NAMALWA (cell line): ENCODE measurements at regions not wholly inside any gene's neighbourhood (a gene's known extent, or its start where the extent isn't known, plus 50 kb on each side); places are given as distances from the start of the nearest gene placed in this dataset.
A peak's percentile ranks its signal among the peaks of the same experiment; 100 is the strongest.

Experiments used
- DNase-seq: peaks from one replicate; pipeline ENCODE4 v3.0.0-alpha.2; 2015; ENCODE audit warnings: low spot score

DNA sequence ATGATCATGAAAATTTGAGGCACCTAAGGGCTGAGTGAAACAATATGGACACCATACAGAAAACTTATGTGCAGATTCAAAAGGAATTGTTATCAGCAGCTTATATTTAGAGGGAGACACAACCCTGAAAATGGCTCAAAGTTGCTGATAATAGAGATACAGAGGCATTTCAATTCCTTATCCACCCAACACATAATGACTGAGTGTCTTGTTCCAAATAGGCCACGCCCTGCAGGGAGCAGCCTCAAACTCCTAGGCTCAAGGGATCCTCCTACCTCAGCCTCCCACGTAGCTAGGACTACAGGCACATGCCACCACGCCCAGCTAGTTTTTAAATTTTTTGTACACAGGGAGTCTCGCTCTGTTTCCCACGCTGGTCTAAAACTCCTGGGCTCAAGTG lies 79.0 kb downstream of the LBH start:
- DNase-seq = no peak

DNA sequence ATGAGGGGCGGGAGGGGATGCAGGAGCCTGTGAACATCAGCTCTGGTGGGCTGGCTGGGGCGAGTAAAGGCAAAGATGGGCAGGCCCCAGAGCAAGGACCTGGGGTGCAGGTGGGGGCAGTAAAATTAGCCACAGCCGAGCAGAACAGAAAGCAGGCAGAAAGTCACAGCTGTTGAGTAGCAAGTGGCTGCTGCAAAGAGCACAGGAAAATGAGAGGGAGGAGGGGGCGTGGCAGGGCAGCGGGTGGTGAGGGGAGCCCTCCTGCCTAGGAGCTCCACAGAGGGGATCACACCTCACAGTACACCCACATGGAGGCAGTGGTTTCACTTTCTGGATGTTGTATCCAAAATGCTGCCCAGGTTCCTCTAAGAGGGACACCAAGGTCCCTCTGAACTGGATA lies 79.6 kb downstream of the LBH start:
- peak; percentile 60 for DNase-seq

DNA sequence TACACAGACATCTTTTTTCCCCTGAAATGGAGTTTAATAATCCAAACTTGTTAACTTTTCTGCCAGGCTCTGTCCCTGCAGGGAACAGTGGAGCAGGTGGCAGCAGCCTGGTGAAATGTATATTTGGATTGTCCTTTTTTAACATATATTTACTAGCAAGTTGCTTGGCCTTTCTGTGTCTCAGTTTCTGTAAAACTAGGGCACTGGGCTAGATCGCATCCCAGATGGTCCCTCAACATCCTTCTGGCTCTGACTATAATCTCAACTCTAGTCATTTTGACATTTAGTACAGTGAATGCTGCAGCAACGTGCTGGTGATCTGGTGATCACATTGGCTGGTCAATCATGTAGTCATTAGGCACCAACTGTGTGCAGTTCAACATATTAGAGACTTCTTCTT lies 80.4 kb downstream of the LBH start:
- no peak for DNase-seq

DNA sequence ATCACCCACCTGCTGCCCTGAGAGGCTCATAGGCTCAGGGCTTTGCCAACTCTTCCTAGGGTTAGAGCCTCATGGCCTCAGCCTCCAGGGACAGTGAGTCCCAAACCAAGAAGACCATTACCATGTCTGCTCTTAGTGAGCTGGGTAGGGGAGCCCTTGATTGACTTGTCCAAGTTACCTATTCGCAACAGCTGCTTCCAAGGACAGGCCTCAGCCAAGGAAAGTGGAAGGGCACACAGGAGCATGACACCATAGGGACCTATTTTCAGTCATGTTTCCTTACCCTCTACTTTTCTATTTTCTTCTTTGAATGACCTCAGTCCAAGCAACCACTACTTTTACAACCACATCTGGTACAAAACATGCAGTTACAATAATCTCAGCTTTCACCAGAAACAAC lies 81.6 kb downstream of the LBH start:
- no peak for DNase-seq

DNA sequence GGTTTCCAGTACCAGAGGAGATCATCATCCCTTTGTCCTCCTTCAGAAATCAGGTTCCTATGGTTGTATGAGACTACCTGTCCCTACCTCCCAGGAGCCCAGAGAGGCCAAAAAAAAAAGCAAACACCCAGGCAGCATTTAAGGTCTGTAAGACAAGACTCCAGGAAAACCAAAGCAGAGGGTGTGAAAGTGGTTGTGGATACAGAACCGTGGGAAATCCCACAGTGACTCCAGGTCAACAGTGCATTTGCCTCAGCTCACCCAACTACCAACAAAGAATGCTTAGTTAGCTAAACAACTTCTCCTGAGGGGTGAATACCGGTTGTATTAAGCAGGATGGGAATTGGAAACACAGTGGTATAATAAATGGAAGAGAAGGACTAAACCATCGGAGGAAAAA lies 83.6 kb downstream of the LBH start:
- no peak for DNase-seq

DNA sequence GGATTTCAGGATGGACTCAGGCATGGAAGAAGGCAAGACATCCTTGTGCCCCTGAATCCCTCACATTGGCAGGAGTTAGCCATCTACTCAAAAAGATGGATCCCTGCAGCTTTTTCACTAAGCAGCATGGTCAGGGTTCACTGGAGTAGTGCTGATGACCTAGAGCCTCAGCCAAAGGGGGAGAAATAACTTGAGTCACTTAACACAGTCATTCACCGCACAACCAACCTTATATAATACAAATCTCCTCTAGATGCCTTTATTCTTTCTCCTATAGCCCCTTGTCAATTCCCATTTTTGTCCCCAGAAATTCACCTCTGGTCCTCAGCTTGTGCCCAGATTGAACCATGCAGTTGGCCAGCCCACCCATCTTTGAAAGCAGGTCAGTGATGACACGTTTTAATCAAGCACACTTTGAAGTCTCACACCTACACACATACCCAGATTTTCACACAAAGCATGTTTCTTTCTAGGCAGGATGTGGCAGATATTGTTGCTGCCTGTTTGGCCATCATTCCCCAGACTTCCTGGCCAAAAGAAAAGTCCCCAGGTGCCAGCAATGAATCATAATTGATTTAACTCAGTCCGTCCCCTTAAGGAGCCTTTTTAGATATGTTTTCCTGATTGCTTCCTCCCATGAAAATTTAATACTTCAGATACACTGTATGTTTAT lies 84.2 kb downstream of the LBH start:
- no peak for DNase-seq

DNA sequence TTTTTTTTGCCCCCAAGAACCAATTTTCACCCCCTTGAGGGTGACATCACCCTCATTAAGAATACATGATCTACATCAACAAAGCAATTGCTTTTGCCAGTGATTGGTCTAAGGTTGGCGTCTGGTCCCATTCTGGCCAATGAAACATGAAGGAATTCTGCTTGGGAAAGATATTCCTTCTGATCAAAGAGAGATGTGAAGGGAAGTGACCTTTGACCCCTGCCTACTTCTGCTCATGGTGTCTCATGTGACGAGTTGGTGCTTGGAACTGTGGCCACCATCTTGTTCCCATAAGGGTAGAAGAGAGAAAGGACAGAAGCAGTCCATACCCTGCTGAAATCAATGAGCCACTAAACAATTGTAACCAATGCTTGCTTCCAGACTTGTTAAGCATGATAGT lies 85.1 kb downstream of the LBH start:
- no peak for DNase-seq

DNA sequence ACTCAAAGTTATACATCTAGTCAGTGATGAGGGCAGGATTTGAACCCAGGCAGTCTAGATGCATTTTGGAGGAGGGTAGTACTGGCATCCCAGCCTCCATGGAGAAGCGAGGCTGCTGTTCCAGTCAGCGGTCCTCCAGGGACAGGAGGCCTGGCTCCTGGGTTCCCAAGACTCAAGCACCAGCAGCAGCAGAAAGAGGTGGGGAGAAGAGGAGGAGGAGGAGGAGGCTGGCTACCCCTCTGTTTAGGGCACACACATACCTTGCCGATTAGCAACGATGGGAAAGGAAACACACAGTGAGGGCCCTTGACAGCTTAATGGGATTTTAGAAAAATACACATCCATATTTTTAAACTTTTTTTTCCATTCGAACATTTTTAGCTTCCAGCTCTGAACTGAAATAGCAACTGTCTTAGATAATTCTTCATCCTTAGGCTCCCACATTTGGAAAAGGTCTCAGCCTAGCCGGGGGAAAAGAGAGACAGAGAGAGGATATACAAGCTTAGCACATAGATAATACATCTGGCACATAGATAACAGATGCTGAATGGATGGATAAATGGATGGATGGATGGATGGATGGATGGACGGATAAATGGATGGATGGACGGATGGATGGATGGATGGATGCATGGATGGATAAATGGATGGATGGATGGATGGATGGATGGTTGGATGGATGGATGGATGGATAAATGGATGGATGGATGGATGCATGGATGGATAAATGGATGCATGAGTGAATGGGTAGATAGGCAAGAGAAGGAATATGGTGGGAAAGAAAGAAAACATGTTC lies 87.9 kb downstream of the LBH start:
- DNase-seq = no peak

DNA sequence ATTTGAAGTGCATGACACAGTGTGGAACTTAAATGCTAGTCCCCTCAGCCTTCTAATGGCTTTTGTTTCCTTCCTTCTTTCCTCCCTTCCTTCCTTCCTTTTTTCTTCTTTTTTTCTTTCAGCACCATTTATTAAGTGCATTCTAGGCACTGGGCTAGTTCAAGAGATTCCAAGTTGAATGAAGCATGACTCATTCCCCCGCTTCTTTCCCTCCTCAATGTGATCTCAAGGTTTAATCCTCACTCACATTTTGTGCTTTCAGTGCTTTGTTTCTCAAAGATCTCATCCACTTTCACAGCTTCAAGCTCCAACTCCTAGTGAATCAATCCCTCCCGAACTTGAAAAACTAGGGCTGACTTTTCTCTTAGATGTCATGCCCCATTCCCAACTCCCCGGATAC lies 90.1 kb downstream of the LBH start:
- no peak for DNase-seq

DNA sequence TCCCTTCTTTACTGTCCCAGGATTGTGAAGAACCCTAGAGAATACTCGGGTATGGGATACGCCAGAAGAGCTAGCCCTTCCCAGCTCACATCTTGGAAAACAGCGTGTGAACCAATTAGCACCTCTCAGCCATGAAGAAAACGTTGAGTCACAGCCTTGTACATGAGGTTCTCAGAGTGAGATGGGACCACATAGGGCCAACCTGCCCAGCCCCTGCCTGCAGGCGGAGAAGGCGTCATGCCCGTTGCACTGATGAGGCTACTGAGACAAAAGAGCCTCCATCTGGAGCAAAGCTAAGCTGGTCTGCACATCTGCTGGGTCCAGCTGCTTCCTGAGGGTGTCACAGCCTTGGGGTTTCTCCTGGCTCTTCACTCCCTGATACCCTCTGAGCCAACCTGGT lies 92.2 kb downstream of the LBH start:
- no peak for DNase-seq

DNA sequence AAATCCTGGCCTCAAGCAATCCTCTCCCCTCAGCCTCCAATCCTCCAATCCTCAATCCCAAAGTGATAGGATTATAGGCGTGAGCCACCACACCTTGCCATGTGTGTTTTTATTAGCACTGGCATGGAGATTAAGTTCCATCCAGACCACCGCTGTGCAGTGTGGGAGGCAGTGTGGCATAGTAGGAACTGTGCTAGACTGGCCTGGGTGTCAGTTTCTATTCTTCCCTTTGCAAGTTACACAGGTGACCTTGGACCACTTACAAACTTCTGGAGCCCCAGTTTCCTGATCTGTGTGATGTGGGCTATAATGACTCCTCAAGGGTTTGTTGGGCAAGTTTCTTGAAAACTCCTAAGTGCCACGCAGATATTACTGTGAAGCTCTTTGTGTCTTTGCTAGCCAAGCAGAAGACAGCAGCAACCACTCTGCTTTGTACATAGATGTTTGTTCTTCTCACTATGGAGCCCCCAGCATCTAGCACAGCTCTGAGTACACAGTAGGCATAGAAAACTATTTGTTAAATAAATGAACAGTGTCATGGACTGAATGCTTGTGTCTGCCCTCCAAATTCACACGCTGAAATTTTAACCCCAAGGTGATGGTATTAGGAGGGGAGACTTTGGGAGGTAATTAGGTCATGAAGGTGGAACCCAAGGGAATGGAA lies 93.0 kb downstream of the LBH start:
- no peak for DNase-seq

DNA sequence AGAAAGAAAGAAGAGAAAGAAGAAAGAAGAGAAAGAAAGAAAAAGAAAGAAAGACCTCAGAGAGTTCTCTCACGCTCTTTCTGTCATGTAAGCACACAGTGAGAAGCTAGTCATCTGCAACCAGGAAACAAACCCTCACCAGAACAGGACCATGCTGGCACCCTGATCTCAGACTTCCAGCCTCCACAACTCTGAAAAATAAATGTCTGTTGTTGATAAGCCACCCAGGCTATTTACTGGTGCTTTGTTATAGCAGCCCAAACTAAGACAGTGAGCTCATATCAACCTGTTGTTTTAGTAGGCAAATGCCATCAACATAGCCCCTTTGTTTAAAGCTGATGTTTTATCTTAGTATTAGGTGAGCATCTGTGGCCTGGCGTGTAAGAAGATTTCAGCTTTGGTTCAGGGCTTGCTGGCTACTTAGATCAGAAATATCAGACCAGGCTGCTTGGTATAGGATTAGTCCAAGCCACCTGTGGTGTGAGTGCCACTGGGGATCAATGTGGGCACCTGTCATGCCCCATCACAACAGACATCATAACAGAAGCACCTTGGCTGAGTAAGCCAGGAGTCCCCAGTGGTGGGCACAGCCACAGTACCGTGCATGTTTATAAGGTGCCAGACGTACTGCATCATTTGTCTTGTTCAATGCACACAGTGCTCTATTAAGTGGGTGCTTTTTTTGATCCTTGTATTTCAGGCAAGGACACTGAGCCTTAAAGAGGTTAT lies 94.4 kb downstream of the LBH start:
- no peak for DNase-seq

DNA sequence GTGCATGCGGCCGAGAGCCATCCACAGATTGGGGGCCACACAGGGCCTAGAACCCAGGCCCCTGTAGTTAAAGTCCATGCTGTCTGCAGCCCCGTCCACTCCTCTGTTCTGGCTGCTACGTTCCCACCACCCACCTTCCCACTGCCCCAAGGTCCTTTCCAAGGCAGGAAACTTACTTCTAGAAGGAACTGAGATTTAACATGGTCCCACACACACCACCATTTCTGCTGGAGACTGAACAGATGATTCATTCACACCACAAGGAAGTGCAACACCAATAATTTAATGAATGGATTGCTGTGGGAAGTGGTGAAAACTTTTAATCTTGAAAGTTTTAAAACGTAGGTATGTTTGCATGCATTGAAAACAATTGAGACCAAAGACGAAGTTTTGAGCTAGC lies 95.2 kb downstream of the LBH start:
- DNase-seq = no peak

DNA sequence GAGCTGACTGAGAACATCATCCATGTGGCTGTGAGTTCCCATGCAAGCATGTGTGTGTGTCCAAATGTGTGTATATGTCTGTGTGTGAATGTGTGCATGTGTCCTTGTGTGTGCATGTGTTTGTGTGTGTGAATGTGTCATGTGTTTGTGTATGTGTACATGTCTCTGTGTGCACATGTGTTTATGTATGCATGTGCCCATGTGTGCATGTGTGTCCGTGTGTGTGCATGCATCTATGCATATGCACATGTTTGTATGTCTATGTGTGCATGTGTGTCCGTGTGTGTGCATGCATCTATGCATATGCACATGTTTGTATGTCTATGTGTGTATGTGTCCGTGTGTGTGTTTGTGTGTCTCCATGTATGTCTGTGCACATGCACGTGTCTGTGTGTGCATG lies 99.7 kb downstream of the LBH start:
- no peak for DNase-seq

DNA sequence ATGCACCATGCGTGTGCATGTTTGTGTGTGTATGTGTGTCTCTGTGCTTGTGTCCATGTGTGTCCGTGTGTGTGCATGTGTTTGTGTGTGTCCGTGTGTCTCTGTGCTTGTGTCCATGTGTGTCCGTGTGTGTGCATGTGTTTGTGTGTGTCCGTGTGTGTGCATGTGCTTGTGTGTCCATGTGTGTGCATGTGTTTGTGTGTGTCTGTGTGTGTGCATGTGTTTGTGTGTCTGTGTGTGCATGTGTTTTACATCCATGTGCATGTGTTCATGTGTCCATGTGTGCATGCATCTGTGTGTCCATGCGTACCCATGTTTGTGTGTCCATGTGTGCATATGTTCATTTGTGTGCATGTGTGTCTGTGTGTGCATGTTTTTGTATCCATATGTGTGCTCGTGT lies 100.5 kb downstream of the LBH start:
- no peak for DNase-seq

DNA sequence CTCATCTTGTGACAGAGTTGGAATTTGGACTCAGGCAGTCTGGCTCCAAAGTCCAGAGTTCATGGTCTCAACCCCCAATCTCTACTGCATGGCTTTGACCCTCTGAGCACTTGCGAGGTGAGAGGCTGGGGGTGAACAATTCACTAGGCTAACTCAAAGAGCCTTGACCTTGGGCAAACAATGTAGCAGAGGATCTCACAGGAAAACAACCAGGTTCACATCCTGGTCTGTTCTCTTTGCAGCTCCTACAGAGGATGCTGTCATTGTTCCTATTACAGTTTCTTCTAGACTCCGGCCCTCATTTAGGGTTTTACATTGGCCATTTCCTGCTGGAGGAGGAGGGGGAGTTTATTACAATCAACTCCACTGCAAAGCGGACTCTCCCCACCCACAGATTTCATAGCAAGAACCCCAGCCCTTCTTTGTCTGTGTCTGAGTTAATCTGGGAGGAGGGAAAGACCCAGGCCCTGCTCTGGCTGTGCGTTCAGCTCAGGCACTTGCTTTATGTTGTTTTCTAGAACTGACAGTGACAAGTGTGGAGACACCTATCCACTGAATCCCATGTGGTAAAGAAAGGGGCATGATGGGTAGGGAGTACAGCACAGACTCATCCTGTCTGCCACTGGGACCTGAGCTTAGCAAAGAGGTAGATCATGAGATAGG lies 101.6 kb downstream of the LBH start:
- DNase-seq = no peak

DNA sequence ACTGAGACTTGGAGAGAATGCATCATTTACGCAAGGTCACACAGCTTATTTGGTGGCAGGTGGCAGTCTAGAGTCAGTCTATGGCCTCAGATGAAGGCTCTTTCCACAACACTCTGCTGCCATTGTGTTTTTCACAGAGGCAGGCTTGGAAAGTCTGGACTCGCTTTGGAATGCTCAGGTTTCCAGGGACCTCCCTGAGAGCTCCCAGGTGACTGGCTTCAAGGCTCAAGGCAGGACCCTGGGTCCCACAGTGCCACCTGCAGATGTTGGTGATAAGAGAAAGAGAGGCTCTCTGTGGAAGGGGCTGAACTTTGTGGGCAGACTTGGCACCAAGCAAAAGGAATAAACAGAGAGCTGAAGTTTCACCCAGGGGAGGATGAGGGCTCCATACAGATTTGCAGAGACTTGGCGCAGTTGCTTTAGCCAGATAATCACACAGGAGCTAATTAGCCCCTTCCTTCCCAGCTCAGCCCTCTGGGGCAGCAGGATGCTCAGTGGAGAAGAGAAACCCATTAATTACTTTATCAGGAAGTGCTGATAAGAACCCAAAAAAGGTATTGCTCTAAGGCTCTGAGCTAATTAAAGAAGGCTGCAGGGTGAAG lies 103.5 kb downstream of the LBH start:
- peak; percentile 31 for DNase-seq

DNA sequence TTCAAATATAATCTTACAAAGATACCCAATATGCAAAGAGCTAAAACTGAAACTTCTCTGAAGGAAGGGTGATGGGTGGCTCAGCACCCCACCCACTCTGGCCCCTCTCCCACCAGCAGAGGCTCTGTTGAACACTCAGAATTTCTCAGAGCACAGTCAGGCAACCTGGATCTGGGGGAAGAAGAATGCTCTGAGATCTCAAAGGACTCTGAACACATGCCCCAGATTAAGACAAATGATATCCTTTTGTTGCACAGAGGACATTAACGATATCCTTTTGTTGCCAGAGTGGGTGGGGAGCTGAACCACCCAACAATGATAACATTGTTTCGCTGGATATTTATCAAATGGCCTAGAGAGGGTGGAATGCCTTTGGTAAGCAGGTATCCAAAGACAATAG lies 104.8 kb downstream of the LBH start:
- DNase-seq = no peak

DNA sequence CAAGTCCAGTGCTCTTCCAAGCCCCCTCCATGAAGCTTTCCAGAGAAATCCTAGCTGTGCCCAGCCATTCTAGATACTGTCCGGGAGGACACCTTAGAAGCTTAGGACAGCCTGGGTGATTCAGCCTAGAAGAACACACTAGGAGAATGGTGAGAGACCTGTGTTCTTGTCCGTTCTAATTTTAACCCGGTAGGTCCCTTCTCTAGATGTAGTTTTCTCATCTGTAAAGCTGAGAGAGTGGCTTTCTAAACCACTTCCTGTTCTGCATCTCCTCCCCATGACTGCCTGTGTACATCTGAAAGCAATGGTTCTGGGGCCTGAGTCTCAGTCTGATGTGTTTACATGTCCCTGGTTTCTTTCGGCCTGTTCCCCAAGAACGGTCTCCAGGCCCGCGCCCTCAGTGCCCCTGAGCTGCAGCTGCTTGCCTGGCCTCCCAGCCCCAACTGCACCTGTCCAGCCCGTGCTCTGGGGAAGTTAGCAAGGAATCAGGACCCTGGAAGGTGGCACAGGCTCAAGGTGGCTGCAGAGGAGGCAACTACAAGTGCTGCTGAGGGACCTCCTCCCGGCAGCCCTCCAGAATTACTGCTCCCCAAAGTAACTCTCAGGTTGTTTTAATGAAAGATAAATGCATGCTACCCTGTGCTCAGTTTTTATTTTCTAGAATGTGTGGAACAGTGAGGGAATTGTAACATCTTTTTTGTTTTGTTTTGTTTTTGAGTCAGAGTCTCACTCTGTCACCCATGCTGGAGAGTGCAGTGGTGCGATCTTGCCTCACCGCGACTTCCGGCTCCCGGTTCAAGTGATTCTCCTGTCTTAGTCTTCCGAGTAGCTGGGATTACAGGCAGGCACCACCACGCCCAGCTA lies 105.9 kb downstream of the LBH start:
- DNase-seq = peak; percentile 85

DNA sequence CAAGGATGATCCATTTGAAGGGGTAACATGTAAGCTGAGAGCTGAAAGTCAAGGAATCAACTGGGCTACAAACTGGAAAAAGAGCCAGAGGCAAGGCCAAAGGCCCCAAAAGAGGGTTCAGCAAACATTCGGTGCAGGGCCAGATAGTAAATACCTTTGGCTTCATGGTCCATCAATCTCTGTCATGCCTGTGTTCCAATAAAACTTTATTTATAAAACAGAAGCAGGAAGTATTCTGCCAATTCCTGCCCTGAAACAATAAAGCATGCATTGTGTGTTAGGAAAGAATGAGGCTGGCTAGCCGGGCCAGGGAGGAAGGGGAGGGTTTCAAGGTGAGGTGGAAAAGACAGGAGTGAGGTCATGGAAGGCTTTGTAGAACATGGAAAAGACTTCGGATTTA lies 107.1 kb downstream of the LBH start:
- peak; percentile 34 for DNase-seq

DNA sequence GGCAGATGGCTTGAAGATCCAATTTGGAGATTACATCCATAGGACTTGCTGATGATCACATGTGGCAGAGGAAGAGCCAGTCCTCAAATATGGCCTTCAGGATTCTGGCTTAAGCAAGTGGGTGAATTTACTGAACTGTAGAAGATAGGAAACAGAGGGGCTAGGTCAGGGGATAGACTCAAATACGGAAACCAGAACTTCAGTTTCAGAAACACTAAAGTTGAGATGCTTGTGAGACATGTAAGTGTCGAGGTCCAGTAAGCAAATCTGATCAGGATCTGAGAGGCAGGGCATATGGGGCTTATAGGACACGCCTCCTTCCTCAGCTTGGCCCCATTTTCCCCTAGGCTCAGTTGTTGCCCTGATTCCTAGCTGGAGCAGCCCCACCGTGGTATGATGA lies 107.7 kb downstream of the LBH start:
- no peak for DNase-seq
